Stomach (tissue), 8 donors: ENCODE measurements at regions not wholly inside any gene's neighbourhood (a gene's known extent, or its start where the extent isn't known, plus 50 kb on each side); places are given as distances from the start of the nearest gene placed in this dataset.

Experiments used
- DNase-seq, 2 donors: peaks; one replicate each; pipeline versions ENCODE4 v3.0.0 to v3.0.0-alpha.2; 2013 to 2019
- H3K27ac ChIP-seq, 5 donors: fragments of 200-600 bp in 4 of 5; sonication (generic) in 4 of 5; one replicate each; pipeline ENCODE4 v1.5.1; 2013 to 2019; ENCODE audit warnings: mild to moderate bottlenecking in 1 of 5, moderate library complexity in 1 of 5
- H3K27me3 ChIP-seq, 3 donors: fragments of 200-600 bp; sonication (generic); one replicate each; pipeline ENCODE4 v1.5.1; 2017 to 2019; ENCODE audit warnings: mixed run types in 1 of 3
- H3K36me3 ChIP-seq, 4 donors: fragments of 200-600 bp; sonication (generic); 1 replicate in 3 of 4; 2 replicates in 1 of 4; pipeline ENCODE4 v1.5.1; 2016 to 2019
- H3K4me1 ChIP-seq, 4 donors: fragments of 200-600 bp; sonication (generic); one replicate each; pipeline ENCODE4 v1.5.1; 2016 to 2019
- H3K4me3 ChIP-seq, 4 donors: fragments of 200-600 bp; sonication (generic) in 3 of 4; one replicate each; pipeline ENCODE4 v1.5.1; 2016 to 2019; ENCODE audit warnings: mild to moderate bottlenecking in 1 of 4
- H3K9me3 ChIP-seq, 4 donors: fragments of 200-600 bp; sonication (generic); one replicate each; pipeline ENCODE4 v1.5.1; 2016 to 2019
- EP300 ChIP-seq: sonication (generic); formaldehyde crosslinking; IDR thresholded peaks from one replicate; pipeline ENCODE4 v1.6.1; 2017; ENCODE audit warnings: antibody characterized with exemption
- POLR2A ChIP-seq, 4 donors: fragments of 450-650 bp; IDR thresholded peaks; one replicate each; pipeline ENCODE4 v1.6.1; 2016; ENCODE audit warnings: antibody characterized with exemption in 4 of 4, control low read depth in 2 of 4, mild to moderate bottlenecking in 1 of 4, moderate library complexity in 1 of 4
- POLR2AphosphoS5 ChIP-seq, 3 donors: sonication (generic); formaldehyde crosslinking; IDR thresholded peaks; one replicate each; pipeline ENCODE4 v1.6.1; 2016; ENCODE audit warnings: antibody characterized with exemption in 3 of 3
- WGBS, 5 donors: extraction: QIAGEN DNeasy Blood & Tissue Kit in 3 of 5; methylation state at CpG; one replicate each; pipeline versions ENCODE4 v1.1.5 to v1.1.7; 2013 to 2018; 5-methylcytosine and 5-hydroxymethylcytosine counted together
- intact Hi-C: fragments of 100-400 bp; cut with DNase I; formaldehyde crosslinking; loops from one replicate; pipeline ENCODE4 v1.15.1; 2023; ENCODE audit warnings: low total_unique reads
- TF ChIP-seq, protein P1 (sequence below), 7 experiments: fragments of 450-650 bp in 4 of 7; fragments of 200-600 bp in 3 of 7; sonication (generic) in 3 of 7; IDR thresholded peaks; one replicate each; pipeline ENCODE4 v1.5.1; 2016 to 2019; ENCODE audit warnings: antibody characterized with exemption in 7 of 7, control low read depth in 2 of 7, mild to moderate bottlenecking in 1 of 7
- donor health status: healthy with polysubstance abuse.
- donor health status: Bipolar disorder and iron deficiency.
- donor health status: healthy.

DNA sequence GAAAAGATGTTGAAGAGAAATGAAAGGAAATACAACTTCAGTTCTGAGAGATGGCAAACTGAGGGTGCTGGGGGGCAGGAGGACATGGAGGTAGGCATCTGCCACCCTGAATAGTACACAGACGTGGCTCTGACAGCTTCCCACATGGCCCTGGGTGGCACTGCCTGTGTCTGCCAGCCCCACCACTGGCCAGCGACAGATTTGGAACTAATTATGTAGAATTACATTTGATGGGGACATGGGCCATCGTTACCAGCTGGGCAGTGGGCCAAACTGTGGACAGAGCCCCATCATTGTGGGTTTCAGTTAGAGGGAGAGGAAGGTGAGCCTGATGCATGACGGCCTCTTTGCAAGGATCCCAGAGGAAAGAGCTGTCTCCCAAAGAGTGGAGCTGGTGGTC is 216.0 kb upstream of the HAAO start:
- H3K4me1 ChIP-seq: peaks cover 25 to 54% (median 37%) of the 10 kb centered on the region in 4 donors
- intact Hi-C loops: no loop called here
- WGBS, 5 donors: 65 to 98% (median 91%) methylated on average over 4 of the region's 4 CpGs
- TF ChIP-seq POLR2AphosphoS5 (IDR thresholded peaks at IDR 0.05) (no peak), EP300 (no peak), POLR2A (IDR thresholded peaks at IDR 0.05) (no peak)
- TF ChIP-seq, protein P1, sequence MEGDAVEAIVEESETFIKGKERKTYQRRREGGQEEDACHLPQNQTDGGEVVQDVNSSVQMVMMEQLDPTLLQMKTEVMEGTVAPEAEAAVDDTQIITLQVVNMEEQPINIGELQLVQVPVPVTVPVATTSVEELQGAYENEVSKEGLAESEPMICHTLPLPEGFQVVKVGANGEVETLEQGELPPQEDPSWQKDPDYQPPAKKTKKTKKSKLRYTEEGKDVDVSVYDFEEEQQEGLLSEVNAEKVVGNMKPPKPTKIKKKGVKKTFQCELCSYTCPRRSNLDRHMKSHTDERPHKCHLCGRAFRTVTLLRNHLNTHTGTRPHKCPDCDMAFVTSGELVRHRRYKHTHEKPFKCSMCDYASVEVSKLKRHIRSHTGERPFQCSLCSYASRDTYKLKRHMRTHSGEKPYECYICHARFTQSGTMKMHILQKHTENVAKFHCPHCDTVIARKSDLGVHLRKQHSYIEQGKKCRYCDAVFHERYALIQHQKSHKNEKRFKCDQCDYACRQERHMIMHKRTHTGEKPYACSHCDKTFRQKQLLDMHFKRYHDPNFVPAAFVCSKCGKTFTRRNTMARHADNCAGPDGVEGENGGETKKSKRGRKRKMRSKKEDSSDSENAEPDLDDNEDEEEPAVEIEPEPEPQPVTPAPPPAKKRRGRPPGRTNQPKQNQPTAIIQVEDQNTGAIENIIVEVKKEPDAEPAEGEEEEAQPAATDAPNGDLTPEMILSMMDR (IDR thresholded peaks at IDR 0.05): no peak
- no peaks in the 10 kb centered on the region for H3K27me3 ChIP-seq
- no peak overlapping the region for H3K27ac ChIP-seq
- no peak overlapping the region for H3K4me3 ChIP-seq
- peaks cover 0 to 6% (median 0%) of the 10 kb centered on the region in 4 donors for H3K9me3 ChIP-seq
- H3K36me3 ChIP-seq: no peaks in the 10 kb centered on the region
- no peak for DNase-seq

DNA sequence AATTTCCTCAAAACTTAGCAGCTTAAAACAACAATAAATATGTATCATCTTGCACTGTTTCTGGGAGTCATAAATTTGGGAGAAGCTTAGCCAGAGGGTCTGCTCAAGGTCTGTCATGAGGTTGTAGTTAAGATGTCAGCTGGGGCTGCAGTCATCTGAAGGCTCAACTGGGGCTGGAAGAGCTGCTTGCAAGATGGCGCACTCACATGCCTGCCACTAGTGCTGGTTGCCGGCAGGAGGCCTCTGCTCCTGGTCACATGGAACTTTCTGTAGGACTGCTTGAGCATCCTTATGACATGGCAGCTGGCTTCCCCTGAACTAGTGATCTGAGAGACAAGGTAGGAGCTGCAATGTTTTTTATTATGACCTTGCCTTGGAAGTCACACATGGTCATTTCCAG is 215.5 kb upstream of the HAAO start:
- no peak overlapping the region for H3K4me3 ChIP-seq
- no peak for TF ChIP-seq POLR2A (IDR thresholded peaks at IDR 0.05)
- no peak for TF ChIP-seq EP300
- TF ChIP-seq, protein P1 (IDR thresholded peaks at IDR 0.05): no peak
- TF ChIP-seq POLR2AphosphoS5 (IDR thresholded peaks at IDR 0.05): no peak
- intact Hi-C loops: no loop called here
- no peaks in the 10 kb centered on the region for H3K27me3 ChIP-seq
- peaks cover 0 to 6% (median 0%) of the 10 kb centered on the region in 4 donors for H3K9me3 ChIP-seq
- no peak overlapping the region for H3K27ac ChIP-seq
- peaks cover 30 to 56% (median 38%) of the 10 kb centered on the region in 4 donors for H3K4me1 ChIP-seq
- no peak for DNase-seq
- H3K36me3 ChIP-seq: no peaks in the 10 kb centered on the region
- WGBS, 5 donors: 84 to 100% (median 97%) methylated on average over 2 of the region's 2 CpGs

DNA sequence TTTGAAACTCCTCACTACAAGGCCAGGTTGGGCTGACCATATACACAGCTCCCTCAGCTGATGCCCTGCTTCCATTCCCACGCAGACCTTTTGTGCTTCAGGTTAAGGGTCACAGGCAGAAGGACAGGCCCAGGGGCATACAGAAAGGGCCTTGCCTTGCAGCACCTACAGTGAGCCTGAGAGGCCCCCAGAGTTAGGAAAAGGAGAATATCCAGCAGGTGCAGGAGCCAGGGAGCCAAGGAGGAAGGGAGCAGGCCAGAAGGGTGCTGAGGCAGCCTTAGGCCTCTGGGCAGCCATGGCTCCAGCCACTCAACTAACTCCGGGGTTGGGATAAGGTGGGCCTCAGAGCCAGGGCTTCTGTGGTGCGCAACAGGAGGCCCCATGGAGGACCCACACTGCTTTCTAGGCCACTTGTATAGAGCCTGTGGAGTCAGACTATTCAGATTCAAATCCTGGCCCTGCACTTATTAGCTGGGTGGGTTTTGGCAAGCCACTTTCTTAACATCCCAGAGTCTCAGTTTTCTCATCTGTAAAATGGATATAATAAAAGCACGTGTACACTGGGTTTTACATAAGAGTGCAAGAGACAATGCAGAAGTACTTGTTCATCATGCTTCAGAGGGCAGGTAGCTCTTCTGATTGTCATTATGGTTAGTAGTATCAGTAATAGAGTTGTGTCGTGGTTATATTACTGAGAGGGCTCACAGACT is 214.6 kb upstream of the HAAO start:
- DNase-seq: no peak
- Histone ChIP-seq H3K27ac (peak overlapping the region in 4 of 5 donors; percentile 69 to 87 (median 80)), H3K4me1 (peaks cover 31 to 57% (median 43%) of the 10 kb centered on the region in 4 donors), H3K4me3 (no peak overlapping the region), H3K36me3 (no peaks in the 10 kb centered on the region), H3K27me3 (no peaks in the 10 kb centered on the region), H3K9me3 (peaks cover 0 to 6% (median 0%) of the 10 kb centered on the region in 4 donors)
- intact Hi-C loops: no loop called here
- WGBS, 5 donors: 77 to 85% (median 80%) methylated on average over 5 of the region's 5 CpGs
- TF ChIP-seq, protein P1 (IDR thresholded peaks at IDR 0.05): no peak
- TF ChIP-seq EP300 (no peak), POLR2AphosphoS5 (IDR thresholded peaks at IDR 0.05) (no peak), POLR2A (IDR thresholded peaks at IDR 0.05) (no peak)

DNA sequence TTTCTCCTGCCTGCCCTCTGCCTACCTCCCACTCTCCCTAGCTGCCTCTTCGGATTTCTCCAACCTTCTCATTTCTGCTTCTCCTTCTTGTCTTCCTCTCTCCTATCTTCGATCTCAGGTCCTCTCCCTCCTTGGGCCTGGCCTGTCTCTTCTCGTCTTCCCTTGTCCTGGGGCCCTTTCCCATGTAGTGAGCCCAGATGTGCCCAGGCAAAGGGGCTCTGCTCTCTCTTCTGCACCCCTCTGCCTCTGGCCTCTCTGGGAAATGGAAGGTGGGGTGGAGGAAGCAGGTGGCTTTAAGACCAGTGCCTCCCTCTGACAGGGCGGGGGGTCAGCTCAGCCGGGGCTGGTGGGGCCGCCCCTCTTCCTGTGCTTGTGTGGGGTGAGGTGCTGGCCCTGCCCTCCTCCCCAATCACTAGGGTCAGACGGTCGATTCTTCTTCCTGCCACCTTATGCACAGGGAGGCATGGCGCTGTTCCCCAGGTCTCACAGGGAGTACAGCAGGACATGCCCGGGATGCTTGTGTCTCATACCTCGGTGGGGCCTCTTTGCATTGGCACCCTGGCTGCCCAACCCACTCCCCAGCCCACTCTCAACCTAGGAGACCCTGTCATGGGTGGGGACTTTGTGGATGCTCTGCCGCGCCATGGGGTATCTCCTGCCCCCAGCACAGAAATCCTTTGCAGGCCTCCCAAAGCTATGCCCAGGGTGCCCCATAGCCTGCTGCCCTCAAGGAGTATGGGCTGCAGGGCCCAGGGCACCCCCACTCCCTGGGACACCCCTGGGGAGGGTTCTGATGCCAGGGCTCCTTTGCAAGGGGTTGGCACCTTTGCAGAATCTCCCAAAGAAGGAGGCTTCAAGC is 213.8 kb upstream of the HAAO start:
- Histone ChIP-seq H3K9me3 (peaks cover 0 to 6% (median 0%) of the 10 kb centered on the region in 4 donors), H3K4me3 (no peak overlapping the region), H3K4me1 (peaks cover 29 to 54% (median 42%) of the 10 kb centered on the region in 4 donors), H3K27ac (peak overlapping the region; percentile 56 to 87 (median 78)), H3K36me3 (no peaks in the 10 kb centered on the region), H3K27me3 (no peaks in the 10 kb centered on the region)
- WGBS, 5 donors: 43 to 65% (median 47%) methylated on average over 6 to 13 of the region's 13 CpGs
- TF ChIP-seq POLR2A (IDR thresholded peaks at IDR 0.05) (no peak), POLR2AphosphoS5 (IDR thresholded peaks at IDR 0.05) (no peak), EP300 (no peak)
- TF ChIP-seq, protein P1 (IDR thresholded peaks at IDR 0.05): no peak
- intact Hi-C loops: no loop called here
- no peak for DNase-seq
